CD4-positive, alpha-beta T cell treated with Interferon gamma for 1 hour (primary cell): ENCODE measurements at regions not wholly inside any gene's neighbourhood (a gene's known extent, or its start where the extent isn't known, plus 50 kb on each side); places are given as distances from the start of the nearest gene placed in this dataset.
"Not testable (repeated sequence)": the region's sequence is repeated elsewhere in the genome, so short reads cannot be mapped to it uniquely, and the experiment has no call there.

Experiments used
- DNase-seq: peaks from one replicate; pipeline ENCODE4 v3.0.0-alpha.2; 2020

DNA sequence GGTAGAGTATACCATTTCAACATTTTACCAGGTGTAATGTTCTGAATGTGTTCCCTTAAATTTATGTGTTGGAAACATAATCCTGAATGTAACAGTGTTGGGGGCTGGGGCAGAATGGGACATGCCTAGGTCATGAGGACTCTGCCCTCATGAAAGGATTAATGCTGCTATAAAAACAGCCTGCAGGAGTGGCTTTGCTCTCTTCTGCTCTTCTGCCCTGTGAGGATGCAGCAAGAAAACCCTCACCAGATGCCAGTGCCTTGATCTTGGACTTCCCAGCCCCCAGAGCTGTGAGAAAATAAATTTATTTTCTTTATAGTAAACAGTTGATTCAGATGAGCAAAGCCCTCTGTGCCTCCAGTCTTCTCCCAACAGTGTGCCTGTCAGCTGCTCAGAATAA lies 326.0 kb upstream of the ONECUT1 start:
- no peak for DNase-seq

DNA sequence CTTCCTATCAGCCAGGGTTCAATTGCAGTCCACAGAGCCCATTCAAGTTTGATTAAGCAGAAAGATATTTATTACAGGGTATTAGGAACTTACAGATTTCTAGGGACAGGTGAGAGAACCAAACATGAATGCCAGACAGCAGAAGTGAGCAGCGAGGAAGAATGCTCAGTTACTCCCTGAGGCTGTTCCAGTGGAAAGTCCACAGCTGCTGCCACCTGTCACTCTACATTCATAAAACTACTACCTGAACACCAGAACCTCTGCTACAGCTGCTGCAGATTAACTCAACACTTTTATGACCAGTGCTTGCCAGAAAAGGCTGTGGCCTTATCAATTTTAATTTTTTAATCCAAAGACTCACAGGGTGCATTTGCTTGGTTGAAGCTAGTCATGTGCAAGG lies 325.4 kb upstream of the ONECUT1 start:
- DNase-seq: no peak

DNA sequence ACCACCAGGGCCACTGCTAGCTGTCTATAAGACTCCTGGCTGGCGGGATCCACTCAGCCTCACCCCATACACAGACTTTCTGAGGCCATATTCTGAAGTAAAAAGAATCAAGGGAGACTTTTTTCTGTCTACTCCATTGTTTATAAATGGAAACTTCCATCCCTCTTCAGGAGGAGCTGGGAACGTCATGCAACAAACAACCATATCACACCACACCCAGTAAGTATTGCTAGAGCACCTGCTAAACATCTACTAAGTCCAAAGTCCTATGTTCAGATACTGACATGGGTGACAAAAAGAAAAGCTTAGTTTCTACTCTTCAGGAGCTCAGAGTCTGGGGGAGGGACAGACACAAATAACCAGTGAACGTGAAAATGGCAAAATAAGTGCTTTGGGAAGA lies 324.8 kb upstream of the ONECUT1 start:
- no peak for DNase-seq

GRCh38 chr15:53110999-53111398 lies 320.9 kb upstream of the ONECUT1 start:
- DNase-seq: no peak

GRCh38 chr15:53108319-53108718 lies 318.2 kb upstream of the ONECUT1 start:
- DNase-seq: no peak

GRCh38 chr15:53107855-53108254 lies 317.7 kb upstream of the ONECUT1 start:
- DNase-seq: no peak

- no peak for DNase-seq
These were observed 316.6 kb upstream of the ONECUT1 start for GRCh38 chr15:53106505-53107286.

GRCh38 chr15:53102483-53102882 lies 312.3 kb upstream of the ONECUT1 start:
- no peak for DNase-seq

GRCh38 chr15:53080484-53080883 lies 290.3 kb upstream of the ONECUT1 start:
- no peak for DNase-seq

DNA sequence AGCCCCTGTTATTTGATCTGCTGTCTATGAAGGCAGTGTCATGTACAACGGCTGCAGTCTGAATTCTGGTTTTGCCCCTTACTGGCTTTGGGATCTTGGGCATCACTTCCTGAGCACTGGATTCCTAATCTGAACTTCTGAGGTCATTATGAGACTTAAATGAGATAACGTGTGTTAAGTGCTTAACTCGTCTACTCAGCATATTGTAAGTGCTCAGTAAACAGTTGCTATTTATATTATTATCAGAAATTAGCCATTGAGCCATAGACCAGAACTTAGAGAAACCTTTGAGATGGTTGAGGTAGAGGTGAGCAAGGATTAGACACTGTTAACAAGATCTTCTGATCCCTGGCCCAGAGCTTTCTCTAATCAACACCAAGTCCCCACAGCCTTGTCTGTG lies 284.1 kb upstream of the ONECUT1 start:
- DNase-seq: no peak

DNA sequence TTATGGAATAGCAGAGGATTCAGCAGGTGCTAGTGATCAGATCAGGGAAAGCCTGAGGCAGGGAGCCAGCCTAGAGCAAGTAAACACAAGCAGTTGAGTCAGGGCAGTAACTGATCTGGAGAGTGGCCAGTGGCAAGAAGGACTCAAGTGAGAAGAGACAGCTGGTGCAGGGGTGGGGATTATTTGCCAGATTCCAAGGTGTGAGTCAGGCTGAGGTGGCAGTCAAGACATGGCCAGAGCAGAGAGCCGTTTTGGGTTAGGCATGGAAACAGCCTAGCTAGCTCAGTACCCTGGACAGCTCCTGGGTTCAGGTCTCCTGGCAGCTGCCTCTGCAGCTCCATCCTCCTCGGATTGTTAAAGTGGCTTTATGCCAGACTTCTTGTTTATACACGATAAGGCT lies 281.9 kb upstream of the ONECUT1 start:
- DNase-seq: no peak

DNA sequence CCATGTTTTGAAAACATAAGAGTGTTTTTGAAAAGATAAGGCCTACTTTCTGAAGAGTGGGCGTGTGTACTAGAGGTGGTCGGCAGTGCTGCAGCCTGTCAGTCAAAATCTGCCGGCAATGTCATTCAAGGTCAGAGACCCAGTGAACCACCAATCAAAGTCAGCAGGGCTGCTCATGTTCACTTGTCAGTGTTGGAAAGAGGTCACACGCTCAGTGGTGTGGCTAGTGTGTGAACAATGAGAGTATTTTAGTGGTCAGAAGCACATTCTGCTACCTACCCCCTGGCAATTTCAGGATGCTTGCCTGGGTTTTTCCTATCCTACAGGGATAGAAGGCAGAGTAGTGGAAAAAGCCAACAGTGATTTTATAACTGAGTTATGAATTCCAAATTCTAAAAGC lies 278.5 kb upstream of the ONECUT1 start:
- DNase-seq: no peak

- DNase-seq: no peak
These were observed 269.3 kb upstream of the ONECUT1 start for GRCh38 chr15:53059273-53060043.

GRCh38 chr15:53046153-53046790 lies 256.1 kb upstream of the ONECUT1 start:
- no peak for DNase-seq

- DNase-seq: no peak
These were observed 248.5 kb upstream of the ONECUT1 start for GRCh38 chr15:53038655-53038941.

DNA sequence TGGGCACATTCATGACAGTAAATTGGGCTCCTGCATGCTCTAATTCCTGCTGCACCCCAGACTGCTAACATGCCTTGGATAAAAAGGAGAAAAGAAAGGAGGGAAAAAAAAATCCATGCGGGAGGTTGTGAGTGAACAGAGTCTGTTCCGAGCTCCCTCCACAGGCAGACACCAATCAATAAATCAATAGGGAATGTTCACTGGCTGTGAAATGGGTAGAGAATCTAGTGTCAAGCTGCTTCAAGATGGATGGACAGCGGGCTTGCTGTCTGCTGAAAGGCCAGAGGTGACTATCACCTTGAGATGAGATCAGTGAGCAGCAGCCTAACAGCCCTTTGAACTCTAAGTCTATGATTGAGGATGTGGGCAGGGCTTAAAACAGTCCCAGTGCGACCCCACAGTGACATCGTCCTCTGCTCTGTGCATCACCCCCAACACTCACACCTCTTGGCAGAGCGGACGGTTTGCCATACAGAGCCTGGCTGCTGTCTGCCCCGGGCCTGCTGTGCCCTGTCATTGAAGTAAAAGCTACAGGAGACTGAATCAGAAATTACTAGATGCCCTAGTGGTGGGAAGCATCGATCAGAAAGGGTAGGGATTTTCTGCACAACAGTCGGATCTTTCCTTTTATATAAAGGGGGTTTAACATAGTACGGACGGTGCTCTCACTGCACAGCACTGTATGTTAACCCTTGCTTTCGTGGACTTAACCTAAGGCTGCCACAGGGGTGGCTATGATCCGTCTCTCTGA lies 247.9 kb upstream of the ONECUT1 start:
- no peak for DNase-seq

- no peak for DNase-seq
These were observed 246.5 kb upstream of the ONECUT1 start for GRCh38 chr15:53036641-53037040.

DNA sequence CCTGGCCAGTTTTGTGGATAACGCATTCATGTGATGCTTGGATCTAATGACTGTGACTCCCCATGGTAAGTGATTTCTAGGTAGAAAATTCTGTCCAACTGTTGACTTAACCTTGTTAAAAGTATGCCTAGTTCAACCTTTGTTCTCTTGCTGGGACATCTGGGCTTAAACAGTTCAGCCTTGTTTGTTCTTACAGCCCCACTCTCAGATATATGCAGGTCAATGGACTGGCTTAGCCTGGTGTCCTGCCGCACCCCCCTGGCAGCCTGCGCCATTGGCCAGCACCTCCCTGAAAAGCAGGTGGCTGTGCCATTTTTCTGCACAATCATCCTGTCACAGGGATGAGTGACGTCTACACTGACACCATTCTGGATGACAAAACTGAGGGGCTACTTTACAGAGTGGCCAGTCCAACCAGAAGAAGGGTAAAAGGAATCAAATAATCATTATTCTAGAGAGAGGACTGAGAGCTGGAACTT lies 244.7 kb upstream of the ONECUT1 start:
- DNase-seq: no peak

GRCh38 chr15:53033709-53034108 lies 243.6 kb upstream of the ONECUT1 start:
- no peak for DNase-seq

DNA sequence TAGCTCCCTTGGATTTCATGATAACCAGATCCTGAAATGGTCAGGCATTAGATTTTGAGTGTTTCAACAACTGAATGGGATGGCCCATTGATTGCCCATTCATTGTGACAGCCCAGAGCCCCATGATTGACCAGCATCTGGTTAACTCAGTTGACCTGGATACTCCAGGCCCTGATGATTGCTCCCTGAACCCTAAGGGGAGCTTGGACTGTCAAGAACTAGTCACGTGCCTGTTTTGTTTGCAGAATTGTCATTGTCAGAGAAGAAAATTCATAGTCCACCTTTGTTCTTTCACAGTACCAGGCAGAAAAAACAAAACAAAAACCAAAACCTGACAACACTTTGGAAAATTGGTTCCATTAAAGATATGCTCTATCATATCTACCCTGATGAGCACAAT lies 241.3 kb upstream of the ONECUT1 start:
- DNase-seq: no peak

GRCh38 chr15:53022788-53023187 lies 232.7 kb upstream of the ONECUT1 start:
- no peak for DNase-seq

DNA sequence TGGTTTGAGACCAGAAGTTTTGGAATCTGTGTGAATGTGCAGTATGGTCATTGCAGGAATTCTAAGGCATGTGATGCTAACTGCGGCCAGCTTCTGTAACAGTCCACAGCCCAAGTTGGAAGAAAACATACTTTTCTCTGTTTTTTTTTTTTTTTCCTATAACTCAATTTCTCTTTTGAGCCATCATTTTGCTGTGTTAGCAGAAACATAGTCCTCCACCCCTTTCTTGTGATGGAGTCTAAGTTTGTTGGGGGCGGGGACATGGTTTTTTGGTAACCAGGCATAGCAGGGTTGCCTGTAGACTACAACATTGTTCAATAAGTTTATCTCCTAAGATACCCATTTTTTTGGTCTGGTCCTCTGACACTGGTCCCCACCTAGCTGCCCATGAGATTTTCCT lies 223.2 kb upstream of the ONECUT1 start:
- no peak for DNase-seq

DNA sequence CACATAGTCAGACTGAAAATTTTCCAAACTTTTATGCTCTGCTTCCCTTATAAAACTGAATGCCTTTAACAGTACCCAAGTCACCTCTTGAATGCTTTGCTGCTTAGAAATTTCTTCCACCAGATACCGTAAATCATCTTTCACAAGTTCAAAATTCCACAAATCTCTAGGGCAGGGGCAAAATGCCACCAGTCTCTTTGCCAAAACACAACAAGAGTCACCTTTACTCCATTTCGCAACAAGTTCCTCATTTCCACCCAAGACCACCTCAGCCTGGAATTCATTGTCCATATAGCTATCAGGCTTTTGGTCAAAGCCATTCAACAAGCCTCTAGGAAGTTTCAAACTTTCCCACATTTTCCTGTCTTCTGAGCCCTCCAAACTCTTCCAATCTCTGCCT lies 221.6 kb upstream of the ONECUT1 start:
- not testable (repeated sequence) for DNase-seq
